OCI-LY3 (cell line): ENCODE measurements at regions not wholly inside any gene's neighbourhood (a gene's known extent, or its start where the extent isn't known, plus 50 kb on each side); places are given as distances from the start of the nearest gene placed in this dataset.

Source experiments
- H2AFZ ChIP-seq: fragments of 200-600, 300-600 bp; shearing (Covaris generic); 2 replicates; pipeline ENCODE4 v1.6.0; 2014; ENCODE audit warnings: antibody characterized with exemption, low read depth, low read length
- H3K27ac ChIP-seq: fragments of 200-600, 300-600 bp; sonication (generic); 2 replicates; pipeline ENCODE4 v1.5.1; 2014; ENCODE audit warnings: mild to moderate bottlenecking, low read length, moderate library complexity, mixed read lengths
- H3K27me3 ChIP-seq: fragments of 200-600, 300-600 bp; sonication (generic); 2 replicates; pipeline ENCODE4 v1.6.1; 2014; ENCODE audit warnings: low read depth, low read length, mixed read lengths
- H3K36me3 ChIP-seq: fragments of 200-600, 300-600 bp; sonication (generic); replicated peaks from 2 replicates; pipeline ENCODE3; 2014; ENCODE audit warnings: low read depth, low read length, mixed read lengths
- H3K4me1 ChIP-seq: fragments of 300-600, 200-600 bp; sonication (generic); 2 replicates; pipeline ENCODE4 v1.6.1; 2014; ENCODE audit warnings: low read length, mixed read lengths
- H3K4me2 ChIP-seq: fragments of 200-600, 300-600 bp; sonication (generic); 2 replicates; pipeline ENCODE4 v1.6.1; 2014; ENCODE audit warnings: low read length, mixed read lengths
- H3K4me3 ChIP-seq: fragments of 300-600, 200-600 bp; sonication (generic); 2 replicates; pipeline ENCODE4 v1.5.1; 2014; ENCODE audit warnings: antibody characterized with exemption, mild to moderate bottlenecking, low read length, moderate library complexity
- H3K79me2 ChIP-seq: fragments of 300-600, 200-600 bp; shearing (Covaris generic); 2 replicates; pipeline ENCODE4 v1.6.1; 2014; ENCODE audit warnings: mild to moderate bottlenecking, low read length, mixed read lengths
- H3K9ac ChIP-seq: fragments of 300-600, 200-600 bp; shearing (Covaris generic); 2 replicates; pipeline ENCODE4 v1.6.0; 2014; ENCODE audit warnings: mild to moderate bottlenecking, low read length, moderate library complexity
- H3K9me3 ChIP-seq: fragments of 200-600, 300-600 bp; shearing (Covaris generic); 2 replicates; pipeline ENCODE4 v1.6.1; 2014; ENCODE audit warnings: low read length, mixed read lengths; ENCODE audit not compliant: insufficient read depth
- H4K20me1 ChIP-seq: fragments of 200-600, 300-600 bp; sonication (generic); 2 replicates; pipeline ENCODE4 v1.6.1; 2016; ENCODE audit warnings: low read length, mixed read lengths; ENCODE audit not compliant: insufficient read depth
- CTCF ChIP-seq: fragments of 200-600, 300-600 bp; sonication (generic); IDR thresholded peaks from 2 replicates; pipeline ENCODE4 v1.5.1; 2014; ENCODE audit warnings: antibody characterized with exemption, low read length, low read depth
- EZH2phosphoT487 ChIP-seq: fragments of 200-600 bp; shearing (Covaris generic); IDR thresholded peaks from 2 replicates; pipeline ENCODE4 v1.6.1; 2018; ENCODE audit warnings: antibody characterized with exemption, mixed run types, low read depth

DNA sequence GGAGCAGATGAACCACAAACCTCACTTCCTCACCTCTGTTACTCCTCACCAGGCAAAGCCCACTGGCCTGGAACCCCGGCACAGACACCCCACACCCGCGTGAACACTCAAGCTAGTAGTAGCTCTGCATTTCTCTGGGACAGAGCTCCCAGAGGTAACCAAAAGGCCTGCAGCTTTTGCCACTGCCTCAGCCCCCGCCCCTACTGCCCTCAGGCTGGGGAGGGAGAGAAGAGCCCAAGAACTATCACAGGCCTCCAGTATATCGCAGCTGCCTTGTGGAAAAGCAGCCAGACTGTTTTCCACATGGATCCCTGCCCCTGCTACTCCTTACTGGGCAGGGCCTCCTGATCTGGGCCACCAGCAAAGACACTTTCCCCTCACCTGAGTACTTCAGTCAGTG is 728.7 kb upstream of the ACTRT1 start:
- peak overlapping the region; percentile 93; the same call in 1 of the 2 replicates for H2AFZ ChIP-seq
- no peak for TF ChIP-seq CTCF
- TF ChIP-seq EZH2phosphoT487 = no peak

GRCh38 chrX:128769495-128769894 is 717.3 kb upstream of the ACTRT1 start:
- Histone ChIP-seq H3K36me3 (no peaks in the 10 kb centered on the region), H3K27me3 (no peaks in the 10 kb centered on the region), H3K4me3 (no peak overlapping the region), H3K27ac (no peak overlapping the region), H2AFZ (no peak overlapping the region), H3K4me2 (no peak overlapping the region), H3K9ac (no peak overlapping the region), H3K79me2 (no peaks in the 10 kb centered on the region), H3K4me1 (no peaks in the 10 kb centered on the region), H4K20me1 (no peaks in the 10 kb centered on the region), H3K9me3 (no peaks in the 10 kb centered on the region)
- TF ChIP-seq CTCF (no peak), EZH2phosphoT487 (no peak)

More for the DNA sequence above, 728.7 kb upstream of the ACTRT1 start:
- Histone ChIP-seq H3K36me3 (no peaks in the 10 kb centered on the region), H3K4me2 (no peak overlapping the region), H3K27me3 (no peaks in the 10 kb centered on the region), H3K79me2 (no peaks in the 10 kb centered on the region), H3K4me3 (no peak overlapping the region), H3K9me3 (no peaks in the 10 kb centered on the region), H3K4me1 (peaks cover 5% of the 10 kb centered on the region; the same call in 1 of the 2 replicates), H3K27ac (no peak overlapping the region), H4K20me1 (no peaks in the 10 kb centered on the region), H3K9ac (no peak overlapping the region)

- Histone ChIP-seq H3K27me3 (no peaks in the 10 kb centered on the region), H3K27ac (no peak overlapping the region), H3K4me3 (no peak overlapping the region), H2AFZ (no peak overlapping the region), H4K20me1 (no peaks in the 10 kb centered on the region), H3K4me1 (peaks cover 14% of the 10 kb centered on the region), H3K9ac (no peak overlapping the region), H3K79me2 (no peaks in the 10 kb centered on the region), H3K9me3 (no peaks in the 10 kb centered on the region), H3K4me2 (no peak overlapping the region), H3K36me3 (no peaks in the 10 kb centered on the region)
- TF ChIP-seq CTCF = no peak
- no peak for TF ChIP-seq EZH2phosphoT487
Measured at GRCh38 chrX:128759745-128760144, 707.5 kb upstream of the ACTRT1 start.

DNA sequence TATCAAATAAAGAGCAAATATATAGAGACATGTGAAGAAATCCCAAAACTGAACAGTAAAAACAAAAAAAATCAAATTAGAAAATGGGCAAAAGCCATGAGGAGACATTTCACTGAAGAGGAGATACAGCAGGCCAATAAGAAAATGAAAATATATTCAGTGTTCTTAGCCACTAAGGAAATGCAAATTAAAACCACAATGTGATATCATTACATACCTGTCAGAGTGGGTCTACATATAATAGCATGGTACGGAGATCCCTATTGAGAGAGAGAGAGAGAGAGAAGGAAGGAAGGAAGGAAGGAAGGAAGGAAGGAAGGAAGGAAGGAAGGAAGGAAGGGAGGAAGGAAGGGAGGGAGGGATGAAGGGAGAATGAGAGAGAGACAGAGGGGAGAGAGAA is 707.0 kb upstream of the ACTRT1 start:
- H3K4me3 ChIP-seq = no peak overlapping the region
- H3K27ac ChIP-seq = no peak overlapping the region
- no peak overlapping the region for H3K9ac ChIP-seq
- H3K4me1 ChIP-seq = peaks cover 14% of the 10 kb centered on the region
- no peaks in the 10 kb centered on the region for H4K20me1 ChIP-seq
- H2AFZ ChIP-seq = no peak overlapping the region
- H3K9me3 ChIP-seq = no peaks in the 10 kb centered on the region
- no peak overlapping the region for H3K4me2 ChIP-seq
- H3K36me3 ChIP-seq = no peaks in the 10 kb centered on the region
- no peaks in the 10 kb centered on the region for H3K79me2 ChIP-seq
- no peak for TF ChIP-seq CTCF
- no peak for TF ChIP-seq EZH2phosphoT487
- no peaks in the 10 kb centered on the region for H3K27me3 ChIP-seq
